Hippocampal formation (tissue), 2 donors: ENCODE measurements at regions not wholly inside any gene's neighbourhood (a gene's known extent, or its start where the extent isn't known, plus 50 kb on each side); places are given as distances from the start of the nearest gene placed in this dataset.
A peak's percentile ranks its signal among the peaks of the same experiment; 100 is the strongest.

ENCODE experiments used
- DNase-seq, 2 donors: peaks; one replicate each; lab custom pipeline; 2025; lab: John Stamatoyannopoulos, UW

DNA sequence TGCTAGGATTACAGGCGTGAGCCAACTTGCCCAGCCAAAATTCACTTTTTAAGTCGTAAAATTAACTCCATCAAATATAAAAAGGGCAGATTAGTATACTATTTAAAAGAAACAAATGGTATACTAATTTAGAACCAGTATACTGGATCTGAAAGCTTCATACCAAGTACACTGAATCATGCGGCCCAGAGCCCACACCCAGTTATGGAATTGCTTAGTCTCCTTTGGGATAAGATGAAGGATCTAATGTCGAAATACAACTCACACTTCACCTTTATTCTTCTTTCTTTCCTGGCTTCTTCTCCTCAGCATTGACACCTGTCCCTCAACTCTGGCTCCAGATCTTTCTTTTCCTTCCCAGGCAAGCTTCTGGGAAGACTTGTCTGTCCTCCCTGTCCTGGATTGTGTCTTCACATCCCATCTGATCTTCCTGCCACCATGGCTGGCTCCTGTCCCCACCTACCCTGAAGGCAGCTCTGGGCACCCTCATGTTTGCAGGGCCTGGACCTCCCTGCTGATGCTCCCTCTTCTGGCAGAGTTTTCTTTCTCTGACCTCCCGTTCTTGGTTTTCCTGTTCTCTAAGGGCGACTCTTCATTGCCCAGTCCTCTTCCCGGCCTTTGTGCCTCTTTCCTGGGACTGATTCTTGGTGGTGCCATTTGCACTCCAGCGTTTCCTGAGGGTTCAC lies 57.8 kb upstream of the CTBP2 start:
- DNase-seq = no peak

DNA sequence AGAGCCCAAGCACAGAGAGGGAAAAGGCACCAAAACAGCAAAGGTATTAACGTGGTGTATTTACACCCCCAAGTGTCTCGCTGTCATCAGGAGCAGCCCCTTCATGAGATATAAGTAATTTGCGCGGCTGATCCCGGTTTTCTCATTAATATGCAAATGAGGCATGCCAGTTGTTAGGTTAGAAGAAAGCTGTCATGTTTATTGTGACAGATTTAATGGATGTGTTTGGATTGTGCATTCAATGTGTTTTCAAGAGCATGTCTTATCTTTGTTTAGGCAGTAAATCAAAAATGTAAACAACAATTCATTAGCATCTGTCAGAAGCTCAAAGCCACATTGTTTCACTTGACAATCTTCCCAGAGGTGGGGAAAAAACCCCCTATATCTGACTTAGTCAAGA lies 56.5 kb upstream of the CTBP2 start:
- no peak for DNase-seq

DNA sequence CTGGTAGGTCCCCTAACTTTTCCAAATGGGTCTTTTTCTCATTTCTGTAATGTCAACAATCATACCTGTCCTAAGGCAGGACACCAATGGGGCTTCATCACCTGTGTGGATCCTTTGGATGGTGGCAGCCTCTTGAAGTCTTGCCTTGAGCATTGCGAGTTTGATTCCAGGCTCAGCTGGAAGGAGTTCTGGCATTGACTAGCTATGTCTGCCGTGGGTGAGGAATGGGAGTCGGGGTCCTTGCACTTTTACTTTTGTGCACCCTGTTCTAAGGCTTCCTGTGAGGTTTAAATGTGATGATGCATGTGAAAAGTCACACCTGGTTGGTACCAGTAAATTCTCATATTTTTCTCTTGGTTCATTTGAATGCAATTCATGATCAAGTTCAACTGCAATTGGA lies 55.9 kb upstream of the CTBP2 start:
- no peak for DNase-seq

DNA sequence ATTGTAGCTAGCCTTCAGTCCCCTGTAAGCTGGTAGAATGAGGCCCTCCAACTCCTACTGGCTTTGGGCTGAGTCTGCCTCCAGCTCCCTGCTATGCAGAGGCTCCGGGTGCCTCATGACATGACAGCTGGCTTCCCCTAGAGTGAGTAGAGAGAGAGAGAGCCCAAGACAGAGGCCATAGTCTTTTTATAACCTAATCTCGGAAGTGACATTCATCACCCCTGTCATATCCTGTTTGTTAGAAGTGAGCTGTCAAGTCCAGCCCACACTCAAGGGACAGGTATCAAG lies 53.9 kb upstream of the CTBP2 start:
- DNase-seq = no peak

DNA sequence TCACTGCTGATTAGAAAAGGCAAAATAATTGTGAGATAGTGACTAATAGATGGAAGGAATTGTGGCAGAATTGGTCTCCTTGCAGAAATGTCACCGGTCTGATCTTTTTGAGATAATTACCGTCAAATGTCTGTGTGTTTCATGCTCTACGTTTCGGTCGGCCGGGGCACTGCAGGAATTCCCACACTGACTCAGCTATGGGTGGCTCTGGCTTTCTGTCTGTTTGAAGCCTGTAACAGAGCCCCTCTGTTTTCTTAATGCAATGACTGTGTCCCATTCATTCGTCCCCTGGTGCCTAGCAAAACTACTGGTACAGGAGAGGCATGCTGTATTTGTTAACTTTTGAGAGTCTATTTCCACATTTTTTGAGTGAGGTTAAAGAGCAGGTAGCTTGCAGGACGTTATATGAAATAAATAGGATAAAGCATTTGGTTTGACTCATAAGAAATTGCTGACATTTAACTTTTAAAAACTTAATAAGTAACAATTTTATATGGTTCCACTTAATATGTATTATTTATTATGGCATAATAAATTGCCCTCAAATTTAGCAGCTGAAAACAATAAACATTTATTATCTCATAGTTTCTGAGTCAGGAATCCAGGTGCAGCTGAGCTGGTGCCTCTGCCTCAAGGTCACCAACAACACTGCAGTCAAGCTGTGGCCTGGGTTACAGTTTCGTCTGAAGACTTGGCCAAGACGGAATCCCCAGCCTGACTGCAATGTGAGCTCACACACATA lies 53.3 kb upstream of the CTBP2 start:
- DNase-seq = peak; percentile 4 to 5

DNA sequence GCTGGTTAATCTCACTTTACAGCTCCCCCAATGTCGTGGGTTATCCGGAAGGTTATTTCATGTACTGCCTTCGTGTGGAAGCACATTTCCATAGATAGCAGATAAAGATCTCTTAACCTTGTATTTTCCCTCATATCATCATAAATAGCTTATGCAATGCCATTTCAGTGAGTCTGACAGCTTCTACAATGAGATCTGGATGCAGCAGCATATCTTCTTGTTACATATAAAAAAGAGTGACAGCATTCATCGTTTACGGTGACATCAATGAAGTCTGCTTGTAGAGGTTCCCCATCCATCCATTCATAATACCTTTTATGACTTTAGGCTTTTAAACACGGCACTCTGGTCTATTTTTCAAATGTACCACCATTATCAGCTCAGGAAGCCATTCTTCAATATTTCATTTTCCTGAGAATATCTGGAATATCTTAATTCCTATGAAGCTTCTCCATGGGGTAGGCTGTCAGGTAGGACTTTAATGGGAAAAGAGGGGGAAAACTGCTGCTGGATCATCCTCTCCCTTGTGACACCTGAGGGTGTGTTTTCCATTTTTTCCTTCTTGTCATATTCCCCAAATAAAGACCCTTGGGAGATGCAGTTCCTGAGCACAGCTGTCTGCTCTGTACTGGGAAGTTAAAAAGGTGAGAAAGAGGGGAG lies 51.9 kb upstream of the CTBP2 start:
- DNase-seq = no peak
